Spleen (tissue), 11 donors: ENCODE measurements at regions not wholly inside any gene's neighbourhood (a gene's known extent, or its start where the extent isn't known, plus 50 kb on each side); places are given as distances from the start of the nearest gene placed in this dataset.
A peak's percentile ranks its signal among the peaks of the same experiment; 100 is the strongest.

Experiments
- DNase-seq: peaks from one replicate; pipeline ENCODE4 v3.0.0-alpha.2; 2020
- H3K27ac ChIP-seq, 8 donors: fragments of 200-600 bp; sonication (generic) in 7 of 8; 1 replicate in 4 of 8; 2 replicates in 4 of 8; pipeline versions ENCODE4 v1.5.0 to v1.8.0; 2016 to 2021; ENCODE audit warnings: inconsistent platforms in 4 of 8, mild to moderate bottlenecking in 4 of 8, moderate library complexity in 1 of 8
- H3K27me3 ChIP-seq, 7 donors: fragments of 200-600 bp; sonication (generic) in 6 of 7; replicated peaks in 1 of 7; 1 replicate in 4 of 7; 2 replicates in 3 of 7; pipeline versions ENCODE4 v1.5.0 to v1.8.0; 2016 to 2021; ENCODE audit warnings: inconsistent platforms in 3 of 7, mild to moderate bottlenecking in 1 of 7
- H3K36me3 ChIP-seq, 6 donors: fragments of 200-600 bp; sonication (generic) in 5 of 6; 1 replicate in 4 of 6; 2 replicates in 2 of 6; pipeline versions ENCODE4 v1.5.0 to v1.8.0; 2016 to 2021; ENCODE audit warnings: inconsistent platforms in 2 of 6
- H3K4me1 ChIP-seq, 6 donors: fragments of 200-600 bp; sonication (generic) in 5 of 6; 1 replicate in 3 of 6; 2 replicates in 3 of 6; pipeline versions ENCODE4 v1.5.0 to v1.8.0; 2016 to 2021; ENCODE audit warnings: inconsistent platforms in 3 of 6
- H3K4me3 ChIP-seq, 8 donors: fragments of 200-600 bp; sonication (generic) in 7 of 8; 1 replicate in 4 of 8; 2 replicates in 4 of 8; pipeline versions ENCODE4 v1.5.0 to v1.8.0; 2016 to 2021; ENCODE audit warnings: inconsistent platforms in 4 of 8, mild to moderate bottlenecking in 4 of 8, moderate library complexity in 2 of 8
- H3K9me3 ChIP-seq, 8 donors: fragments of 200-600 bp; sonication (generic) in 7 of 8; 1 replicate in 4 of 8; 2 replicates in 4 of 8; pipeline versions ENCODE4 v1.5.0 to v1.8.0; 2016 to 2021; ENCODE audit warnings: inconsistent platforms in 4 of 8
- POLR2A ChIP-seq, 3 donors: fragments of 450-650 bp; IDR thresholded peaks; one replicate each; pipeline ENCODE4 v1.5.1; 2017; ENCODE audit warnings: antibody characterized with exemption in 3 of 3, mild to moderate bottlenecking in 1 of 3
- POLR2AphosphoS5 ChIP-seq, 3 donors: sonication (generic); formaldehyde crosslinking; IDR thresholded peaks; one replicate each; pipeline ENCODE4 v1.5.1; 2017; ENCODE audit warnings: antibody characterized with exemption in 3 of 3
- WGBS, 5 donors: extraction: QIAGEN DNeasy Blood & Tissue Kit in 3 of 5; methylation state at CpG; one replicate each; pipeline versions ENCODE4 v1.1.5 to v1.1.7; 2013 to 2018; 5-methylcytosine and 5-hydroxymethylcytosine counted together
- intact Hi-C: fragments of 100-400 bp; cut with DNase I; formaldehyde crosslinking; loops from one replicate; pipeline ENCODE4 v1.15.0; 2023; ENCODE audit warnings: low total_unique reads
- TF ChIP-seq, protein P1 (sequence below), 11 experiments: fragments of 200-600 bp in 7 of 11; fragments of 450-650 bp in 4 of 11; sonication (generic) in 4 of 11; IDR thresholded peaks in 8 of 11; conservative IDR thresholded peaks in 3 of 11; 1 replicate in 7 of 11; 2 replicates in 4 of 11; pipeline versions ENCODE4 v1.4.0 to v1.8.0; 2016 to 2021; ENCODE audit warnings: antibody characterized with exemption in 11 of 11, inconsistent platforms in 4 of 11, mild to moderate bottlenecking in 1 of 11
- donor health status: healthy with polysubstance abuse.
- donor health status: DM: no; HTN: no; CAD: no; lungs with moderate emphysema.
- donor health status: DM: no; HTN: no; CAD: no.
- donor health status: Bipolar disorder and iron deficiency.
- donor health status: healthy.
- donor health status: DM: no; HTN: no; CAD: no.
- donor health status: DM: yes; HTN: yes; CAD: no.

DNA sequence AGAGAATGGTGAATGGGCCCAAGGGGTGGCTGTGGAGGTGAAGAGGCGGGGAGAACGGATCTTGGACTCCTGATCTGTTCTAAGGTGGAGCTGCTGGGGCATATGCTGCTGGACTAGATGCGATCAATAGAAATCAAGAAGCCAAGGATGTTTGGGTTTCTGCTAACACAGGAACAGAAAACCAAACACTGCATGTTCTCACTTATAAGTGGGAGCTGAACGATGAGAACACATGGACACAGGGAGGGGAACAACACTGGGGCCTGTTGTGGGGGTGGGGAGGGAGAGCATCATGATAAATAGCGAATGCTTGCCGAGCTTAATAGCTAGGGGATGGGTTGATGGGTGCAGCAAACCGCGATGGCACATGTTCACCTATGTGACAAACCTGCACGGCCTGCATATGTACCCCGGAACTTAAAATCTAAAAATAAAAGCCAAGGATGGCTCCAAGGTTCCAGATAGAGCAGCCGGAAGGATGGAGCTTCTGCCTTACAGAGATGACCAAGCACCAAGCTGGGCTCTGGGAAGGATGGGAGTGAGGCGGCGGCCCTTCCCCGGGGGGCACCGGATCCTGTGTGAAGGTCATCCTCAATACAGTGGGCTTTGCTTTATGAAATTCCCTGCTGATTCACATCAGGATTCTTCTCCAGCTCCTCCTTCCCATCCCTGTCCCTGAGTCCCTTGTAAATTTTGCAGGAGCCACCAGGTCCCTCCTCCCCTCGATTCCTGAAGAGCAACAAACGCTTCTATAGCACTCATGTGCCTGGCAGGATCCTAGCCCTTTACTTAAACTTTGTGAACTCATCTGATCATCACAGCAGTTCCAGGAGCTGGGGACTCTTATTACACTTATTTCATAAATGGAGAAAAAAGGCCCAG, 109.2 kb upstream of the PTPN1 start:
- TF ChIP-seq POLR2AphosphoS5 (IDR thresholded peaks at IDR 0.05) (no peak), POLR2A (IDR thresholded peaks at IDR 0.05) (no peak)
- TF ChIP-seq, protein P1, sequence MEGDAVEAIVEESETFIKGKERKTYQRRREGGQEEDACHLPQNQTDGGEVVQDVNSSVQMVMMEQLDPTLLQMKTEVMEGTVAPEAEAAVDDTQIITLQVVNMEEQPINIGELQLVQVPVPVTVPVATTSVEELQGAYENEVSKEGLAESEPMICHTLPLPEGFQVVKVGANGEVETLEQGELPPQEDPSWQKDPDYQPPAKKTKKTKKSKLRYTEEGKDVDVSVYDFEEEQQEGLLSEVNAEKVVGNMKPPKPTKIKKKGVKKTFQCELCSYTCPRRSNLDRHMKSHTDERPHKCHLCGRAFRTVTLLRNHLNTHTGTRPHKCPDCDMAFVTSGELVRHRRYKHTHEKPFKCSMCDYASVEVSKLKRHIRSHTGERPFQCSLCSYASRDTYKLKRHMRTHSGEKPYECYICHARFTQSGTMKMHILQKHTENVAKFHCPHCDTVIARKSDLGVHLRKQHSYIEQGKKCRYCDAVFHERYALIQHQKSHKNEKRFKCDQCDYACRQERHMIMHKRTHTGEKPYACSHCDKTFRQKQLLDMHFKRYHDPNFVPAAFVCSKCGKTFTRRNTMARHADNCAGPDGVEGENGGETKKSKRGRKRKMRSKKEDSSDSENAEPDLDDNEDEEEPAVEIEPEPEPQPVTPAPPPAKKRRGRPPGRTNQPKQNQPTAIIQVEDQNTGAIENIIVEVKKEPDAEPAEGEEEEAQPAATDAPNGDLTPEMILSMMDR (IDR thresholded peaks at IDR 0.05 in 8 of 11, conservative IDR thresholded peaks at IDR 0.05 in 3 of 11), result no peak
- Histone ChIP-seq H3K27ac (peak overlapping the region in 4 of 8 donors; percentile 36 to 59 (median 52)), H3K36me3 (no peaks in the 10 kb centered on the region), H3K9me3 (no peaks in the 10 kb centered on the region), H3K27me3 (peaks cover 0 to 3% (median 0%) of the 10 kb centered on the region in 7 donors), H3K4me1 (peaks cover 0 to 49% (median 21%) of the 10 kb centered on the region in 6 donors), H3K4me3 (no peak overlapping the region)
- DNase-seq, result no peak
- intact Hi-C loops, result no loop called here
- WGBS, 5 donors, result 79 to 85% (median 84%) methylated on average over 17 of the region's 17 CpGs

DNA sequence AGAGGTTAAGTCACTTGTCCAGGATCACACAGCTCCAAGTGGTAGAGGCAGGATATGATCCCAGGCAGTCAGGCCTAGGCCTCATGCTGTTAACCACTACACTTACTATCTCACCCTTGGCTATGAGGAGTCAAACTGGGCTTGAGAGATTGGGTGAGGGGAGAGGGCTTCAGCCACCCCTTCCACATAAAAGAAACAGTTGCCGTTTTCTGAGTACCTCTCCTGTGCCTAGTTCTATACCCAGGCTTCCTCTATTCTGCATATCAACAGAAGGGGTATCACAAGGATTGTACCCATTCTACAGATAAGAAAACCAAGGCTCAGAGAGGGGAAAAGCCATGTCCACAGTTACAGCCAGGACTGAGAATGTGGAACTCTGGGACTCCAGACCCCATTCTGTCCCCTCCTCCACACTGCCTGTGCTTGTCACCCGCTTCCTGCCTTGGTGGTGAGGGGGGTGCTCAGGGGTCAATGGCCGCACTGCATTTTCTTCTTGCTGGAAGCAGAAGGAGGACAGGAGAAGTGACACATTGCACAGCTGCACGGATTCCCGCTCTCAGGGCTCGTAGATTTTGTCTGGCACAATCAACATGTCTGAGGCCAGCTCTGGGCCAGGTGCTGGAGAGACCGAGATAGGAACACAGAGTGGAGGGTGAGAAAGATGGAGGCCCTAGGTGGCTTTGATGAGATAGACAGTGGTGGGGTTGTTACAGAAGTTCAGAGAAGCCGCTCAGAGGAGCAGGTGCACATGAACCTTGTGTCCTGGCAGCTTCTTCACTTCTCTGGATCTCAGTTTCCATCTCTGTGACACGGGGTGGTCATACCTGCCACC, 108.4 kb upstream of the PTPN1 start:
- H3K4me3 ChIP-seq, result no peak overlapping the region
- TF ChIP-seq POLR2A (IDR thresholded peaks at IDR 0.05) (no peak), POLR2AphosphoS5 (IDR thresholded peaks at IDR 0.05) (no peak)
- TF ChIP-seq, protein P1 (IDR thresholded peaks at IDR 0.05 in 8 of 11, conservative IDR thresholded peaks at IDR 0.05 in 3 of 11), result no peak
- peaks cover 0 to 3% (median 0%) of the 10 kb centered on the region in 7 donors for H3K27me3 ChIP-seq
- WGBS, 5 donors, result 87 to 91% (median 90%) methylated on average over 9 of the region's 9 CpGs
- H3K9me3 ChIP-seq, result no peaks in the 10 kb centered on the region
- no peak for DNase-seq
- no peaks in the 10 kb centered on the region for H3K36me3 ChIP-seq
- H3K27ac ChIP-seq, result peak overlapping the region in 1 of 8 donors; percentile 59
- H3K4me1 ChIP-seq, result peaks cover 0 to 40% (median 18%) of the 10 kb centered on the region in 6 donors
- intact Hi-C loops, result no loop called here

DNA sequence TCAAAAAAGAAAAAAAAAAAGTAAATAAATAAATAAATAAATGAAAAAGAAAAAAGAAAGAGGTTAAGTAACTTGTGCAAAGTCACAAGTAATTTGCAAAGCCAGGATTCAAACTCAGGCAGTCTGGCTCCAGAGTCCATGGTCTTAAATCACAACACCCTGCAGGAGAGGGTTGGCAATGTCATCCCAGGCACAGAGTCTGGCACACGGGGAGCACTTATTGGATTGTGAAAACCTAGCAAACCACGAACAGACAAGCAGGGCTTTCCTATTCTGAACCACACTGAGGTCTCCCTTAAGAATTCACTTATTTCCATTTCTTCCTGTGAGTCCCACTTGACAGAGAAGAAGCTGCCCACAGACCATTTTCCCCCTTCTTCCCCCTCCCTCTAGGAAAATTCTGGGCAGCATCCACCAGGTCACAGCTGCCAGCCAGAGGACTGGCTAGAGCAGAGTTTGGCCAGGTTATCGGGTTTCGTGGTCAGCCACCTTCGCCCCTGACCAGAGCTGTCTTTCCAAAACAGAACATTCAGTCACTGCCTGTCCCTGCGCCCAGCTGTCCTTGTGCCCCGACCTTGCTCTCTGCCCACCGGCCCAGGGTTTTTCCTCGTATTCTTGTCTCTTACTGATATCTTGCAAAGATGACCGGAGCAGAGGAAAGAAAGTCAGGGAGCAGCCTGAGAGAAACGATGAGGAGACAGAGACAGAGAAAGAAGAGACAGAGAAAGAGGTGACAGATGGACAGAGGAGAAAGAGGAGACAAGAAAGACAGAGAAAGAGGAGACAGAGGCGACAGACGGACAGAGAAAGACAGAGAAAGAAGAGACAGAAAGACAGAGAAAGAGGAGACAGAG, 106.4 kb upstream of the PTPN1 start:
- DNase-seq, result no peak
- Histone ChIP-seq H3K9me3 (no peaks in the 10 kb centered on the region), H3K36me3 (no peaks in the 10 kb centered on the region), H3K4me1 (peaks cover 0 to 40% (median 19%) of the 10 kb centered on the region in 6 donors), H3K27ac (peak overlapping the region in 2 of 8 donors; percentile 7 to 11), H3K4me3 (no peak overlapping the region), H3K27me3 (peaks cover 0 to 3% (median 0%) of the 10 kb centered on the region in 7 donors)
- TF ChIP-seq POLR2AphosphoS5 (IDR thresholded peaks at IDR 0.05) (no peak), POLR2A (IDR thresholded peaks at IDR 0.05) (no peak)
- TF ChIP-seq, protein P1 (IDR thresholded peaks at IDR 0.05 in 8 of 11, conservative IDR thresholded peaks at IDR 0.05 in 3 of 11), result no peak
- intact Hi-C loops, result no loop called here
- 52 to 70% (median 68%) methylated on average over 13 of the region's 13 CpGs for WGBS, 5 donors
